ENCODE measurements at regions not wholly inside any gene's neighbourhood (a gene's known extent, or its start where the extent isn't known, plus 50 kb on each side); places are given as distances from the start of the nearest gene placed in this dataset.
"Not testable (repeated sequence)": the region's sequence is repeated elsewhere in the genome, so short reads cannot be mapped to it uniquely, and the experiment has no call there.

DNA sequence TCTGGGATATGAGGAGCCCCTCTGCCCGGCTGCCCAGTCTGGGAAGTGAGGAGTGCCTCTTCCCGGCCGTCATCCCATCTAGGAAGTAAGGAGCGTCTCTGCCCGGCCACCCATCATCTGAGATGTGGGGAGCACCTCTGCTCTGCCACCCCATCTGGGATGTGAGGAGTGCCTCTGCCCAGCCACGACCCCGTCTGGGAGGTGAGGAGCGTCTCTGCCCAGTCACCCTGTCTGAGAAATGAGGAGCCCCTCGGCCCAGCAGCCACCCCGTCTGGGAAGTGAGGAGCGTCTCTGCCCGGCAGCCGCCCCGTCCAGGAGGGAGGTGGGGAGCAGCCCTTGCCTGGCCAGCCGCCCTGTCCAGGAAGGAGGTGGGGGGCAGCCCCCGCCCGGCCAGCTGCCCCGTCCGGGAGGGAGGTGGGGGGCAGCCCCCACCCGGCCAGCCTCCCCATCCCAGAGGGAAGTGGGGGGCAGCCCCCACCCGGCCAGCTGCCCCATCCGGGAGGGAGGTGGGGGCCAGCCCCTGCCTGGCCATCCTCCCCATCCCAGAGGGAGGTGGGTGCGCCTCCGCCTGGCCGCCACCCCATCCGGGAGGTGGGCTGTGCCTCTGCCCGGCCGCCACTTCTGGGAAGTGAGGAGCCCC lies 194.4 kb upstream of the HCN1 start:
- TF ChIP-seq CTCF, POLR2A (IDR thresholded peaks at IDR 0.05): not testable (repeated sequence)
